ENCODE measurements at regions not wholly inside any gene's neighbourhood (a gene's known extent, or its start where the extent isn't known, plus 50 kb on each side); places are given as distances from the start of the nearest gene placed in this dataset.
"Not testable (repeated sequence)": the region's sequence is repeated elsewhere in the genome, so short reads cannot be mapped to it uniquely, and the experiment has no call there.

DNA sequence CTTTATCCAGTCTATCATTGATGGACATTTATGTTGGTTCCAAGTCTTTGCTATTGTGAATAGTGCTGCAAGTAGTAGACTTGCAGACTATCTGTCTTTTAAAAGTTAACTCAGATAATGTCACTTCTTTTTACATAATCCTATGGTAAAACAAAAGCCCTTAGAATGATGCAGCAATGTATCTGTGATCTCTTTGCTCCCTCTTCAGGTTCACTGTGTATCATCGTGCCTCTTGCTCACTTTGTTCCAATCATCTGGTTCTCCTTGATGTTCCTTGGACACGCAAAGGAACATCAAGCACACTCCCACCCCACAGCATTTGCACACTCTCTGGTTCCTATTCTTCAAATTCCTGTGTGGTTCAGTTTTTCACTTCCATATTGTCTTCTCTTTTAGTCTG is 472.5 kb upstream of the ZNF804A start:
- DNase-seq: no peak

DNA sequence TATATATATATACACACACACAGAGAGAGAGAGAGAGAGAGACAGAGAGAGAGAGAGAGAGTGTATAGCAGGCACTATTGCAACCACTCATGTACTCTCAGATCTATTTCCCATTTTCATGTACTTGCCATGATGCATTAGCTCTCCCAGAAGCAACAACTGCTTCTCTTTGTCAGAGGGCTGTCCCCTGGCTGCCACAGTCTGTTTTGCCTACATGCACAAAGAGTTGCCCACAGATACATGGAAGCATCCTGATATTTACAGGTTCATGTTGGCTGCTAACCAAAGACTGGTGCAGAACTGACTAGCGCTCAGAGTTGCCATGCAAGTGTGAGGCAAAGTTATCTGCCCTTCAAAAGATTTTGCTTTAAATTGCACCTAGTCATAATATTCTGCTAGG is 469.3 kb upstream of the ZNF804A start:
- no peak for DNase-seq

- DNase-seq: no peak
Observed at GRCh38 chr2:184137955-184138354, 460.4 kb upstream of the ZNF804A start.

- DNase-seq: no peak
Observed at GRCh38 chr2:184141866-184142265, 456.5 kb upstream of the ZNF804A start.

DNA sequence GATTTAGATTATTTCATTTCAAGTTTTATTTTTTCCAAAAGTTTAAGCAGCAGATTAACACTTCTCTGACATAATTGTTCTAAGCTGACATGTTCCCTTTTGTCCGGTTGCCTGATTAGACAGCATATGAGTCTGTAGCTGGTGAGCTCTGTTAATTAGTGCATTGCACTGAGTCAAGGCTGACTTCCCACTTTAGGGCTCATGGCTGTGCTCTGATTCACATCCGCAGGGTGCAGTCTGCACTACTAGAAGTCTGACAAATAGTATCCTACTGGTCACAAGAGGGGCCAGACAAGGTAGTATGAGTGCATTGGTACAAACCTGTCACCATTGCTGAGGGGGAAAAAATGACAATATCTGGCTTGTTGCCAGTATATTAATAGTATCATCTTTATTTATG is 443.9 kb upstream of the ZNF804A start:
- DNase-seq: no peak

GRCh38 chr2:184155791-184156190 is 442.5 kb upstream of the ZNF804A start:
- DNase-seq: no peak

DNA sequence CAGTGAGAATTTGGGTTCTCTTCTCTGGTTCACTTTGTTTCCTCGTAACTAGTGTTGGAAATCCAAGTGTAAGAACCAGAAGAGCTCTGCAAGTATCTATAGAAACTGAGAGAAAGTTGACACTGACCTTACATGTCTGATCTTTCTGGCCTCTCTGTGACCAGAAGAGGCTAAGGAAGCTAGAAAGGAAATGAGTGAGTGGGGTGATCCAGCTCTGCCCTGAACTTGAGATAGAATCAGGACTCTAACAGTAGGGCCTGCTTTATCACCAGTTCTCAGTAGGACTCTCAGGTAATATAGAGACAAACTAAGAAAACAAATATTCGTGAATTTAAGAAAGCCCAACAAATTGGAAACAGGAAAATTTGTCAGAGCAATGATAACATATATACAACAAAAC is 441.2 kb upstream of the ZNF804A start:
- DNase-seq: no peak

- DNase-seq: no peak
Observed at GRCh38 chr2:184162426-184162825, 435.9 kb upstream of the ZNF804A start.

DNA sequence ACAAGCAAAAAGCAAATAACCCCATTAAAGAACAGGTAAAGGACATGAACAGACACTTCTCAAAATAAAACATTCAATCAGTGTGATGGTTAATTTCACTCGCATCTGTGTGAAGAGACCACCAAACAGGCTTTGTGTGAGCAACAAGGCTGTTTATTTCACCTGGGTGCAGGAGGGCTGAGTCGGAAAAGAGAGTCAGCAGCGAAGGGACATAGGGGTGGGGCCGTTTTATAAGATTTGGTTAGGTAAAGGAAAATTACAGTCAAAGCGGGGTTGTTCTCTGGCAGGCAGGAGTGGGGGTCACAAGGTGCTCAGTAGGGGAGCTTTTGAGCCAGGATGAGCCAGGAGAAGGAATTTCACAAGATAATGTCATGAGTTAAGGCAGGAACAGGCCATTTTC is 429.5 kb upstream of the ZNF804A start:
- DNase-seq: not testable (repeated sequence)

DNA sequence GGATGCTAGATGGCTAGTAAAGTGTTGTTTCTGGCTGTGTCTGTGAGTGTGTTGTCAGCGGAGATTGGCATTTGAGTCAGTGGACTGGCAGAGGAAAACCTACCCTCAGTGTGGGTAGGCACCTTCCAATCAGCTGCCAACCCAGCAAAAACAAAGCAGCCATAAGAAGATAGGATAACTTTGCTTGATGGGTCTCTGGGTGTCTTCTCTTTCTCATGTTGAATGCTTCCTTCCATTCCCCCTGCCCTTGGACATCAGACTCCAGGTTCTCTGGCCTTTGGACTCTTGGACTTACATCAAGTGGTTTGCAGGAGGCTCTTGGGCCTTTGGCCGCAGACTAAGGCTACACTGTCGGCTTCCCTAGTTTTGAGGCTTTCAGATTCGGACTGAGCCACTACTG is 429.0 kb upstream of the ZNF804A start:
- no peak for DNase-seq

- no peak for DNase-seq
Observed at GRCh38 chr2:184174493-184175104, 423.7 kb upstream of the ZNF804A start.

DNA sequence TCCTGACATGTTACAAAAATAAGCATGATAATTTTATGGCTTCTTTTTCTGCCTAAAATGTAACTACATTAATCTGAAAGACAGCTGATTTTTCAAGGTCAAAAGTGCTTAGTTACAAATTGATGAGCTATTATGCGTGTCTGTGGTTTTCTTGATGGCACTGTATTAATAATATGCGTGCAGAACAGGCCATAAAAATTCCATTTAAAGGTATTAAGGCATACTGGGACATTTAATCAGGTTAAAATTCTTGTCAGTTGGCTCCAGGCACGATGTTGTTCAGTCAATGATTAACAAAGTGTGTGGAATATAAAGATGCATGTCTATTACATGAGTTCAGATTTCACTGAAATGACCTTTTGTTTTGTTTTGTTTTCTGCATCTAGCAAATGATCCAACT is 420.1 kb upstream of the ZNF804A start:
- DNase-seq: no peak

DNA sequence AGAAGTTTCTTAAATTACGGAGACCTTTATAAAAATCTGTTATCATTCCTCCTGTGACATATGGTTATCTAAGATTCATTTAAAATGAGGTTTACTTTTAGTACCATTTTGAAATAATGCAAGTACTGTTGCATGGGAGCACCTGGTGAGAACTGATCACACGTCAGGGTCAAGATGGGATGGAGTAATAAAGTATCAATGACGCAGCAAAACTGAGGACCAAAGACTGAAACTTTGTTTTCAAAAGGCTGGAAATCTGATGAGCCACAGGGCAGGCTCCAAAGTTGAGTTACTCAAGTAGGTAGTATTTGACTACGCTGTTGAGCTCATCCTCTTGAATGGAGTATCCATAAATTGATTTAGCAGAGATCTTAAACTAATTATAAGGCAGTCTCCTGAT is 411.9 kb upstream of the ZNF804A start:
- no peak for DNase-seq

- no peak for DNase-seq
Observed at GRCh38 chr2:184187421-184187971, 410.8 kb upstream of the ZNF804A start.

GRCh38 chr2:184190725-184191124 is 407.6 kb upstream of the ZNF804A start:
- DNase-seq: no peak

DNA sequence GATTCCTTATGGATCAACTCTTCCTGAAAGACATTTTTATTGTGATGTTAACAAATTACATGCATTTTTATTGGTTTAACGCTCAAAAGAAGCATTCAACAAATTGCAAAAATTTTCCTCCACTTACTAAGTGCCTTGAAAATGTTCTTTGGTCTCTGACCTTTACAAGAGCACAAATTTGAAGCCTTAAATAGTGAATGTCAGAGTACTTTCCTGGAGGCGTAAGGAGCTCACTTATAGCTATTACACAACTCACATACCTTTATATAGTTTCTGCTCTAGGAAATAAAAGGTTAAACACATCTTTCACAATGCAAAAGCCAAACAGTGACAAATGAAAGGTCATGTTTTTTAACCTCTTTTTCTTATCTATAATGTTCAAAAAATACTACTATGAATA is 405.7 kb upstream of the ZNF804A start:
- DNase-seq: no peak

- DNase-seq: no peak
Observed at GRCh38 chr2:184197413-184197812, 400.9 kb upstream of the ZNF804A start.

DNA sequence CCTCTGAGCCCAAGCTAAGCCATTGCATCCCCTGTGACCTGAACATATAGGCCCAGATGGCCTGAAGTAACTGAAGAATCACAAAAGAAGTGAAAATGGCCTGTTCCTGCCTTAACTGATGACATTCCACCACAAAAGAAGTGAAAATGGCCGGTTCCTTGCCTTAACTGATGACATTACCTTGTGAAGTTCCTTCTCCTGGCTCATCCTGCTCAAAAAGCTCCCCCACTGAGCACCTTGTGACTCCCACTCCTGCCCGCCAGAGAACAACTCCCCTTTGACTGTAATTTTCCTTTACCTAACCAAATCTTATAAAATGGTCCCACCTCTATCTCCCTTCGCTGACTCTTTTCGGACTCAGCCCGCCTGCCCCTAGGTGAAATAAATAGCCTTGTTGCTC is 399.5 kb upstream of the ZNF804A start:
- not testable (repeated sequence) for DNase-seq

DNA sequence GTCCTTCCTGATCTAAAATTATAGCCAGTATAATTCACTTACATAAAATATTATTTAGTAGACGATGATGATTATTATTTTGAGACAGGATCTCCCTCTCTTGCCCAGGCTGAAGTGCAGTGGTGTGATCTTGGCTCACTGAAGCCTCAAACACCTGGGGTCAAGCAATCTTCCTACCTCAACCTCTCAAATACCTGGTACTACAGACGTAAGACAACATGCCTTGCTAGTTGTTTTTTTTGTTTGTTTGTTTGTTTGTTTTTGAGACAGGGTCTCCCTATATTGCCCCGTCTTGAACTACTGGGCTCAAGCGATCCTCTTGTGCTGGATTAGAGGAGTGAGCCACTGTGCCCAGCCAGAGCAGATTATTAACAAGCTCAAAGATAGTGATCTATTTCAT is 399.1 kb upstream of the ZNF804A start:
- DNase-seq: no peak

- no peak for DNase-seq
Observed at GRCh38 chr2:184201246-184201645, 397.1 kb upstream of the ZNF804A start.

- DNase-seq: no peak
Observed at GRCh38 chr2:184203661-184204060, 394.7 kb upstream of the ZNF804A start.

DNA sequence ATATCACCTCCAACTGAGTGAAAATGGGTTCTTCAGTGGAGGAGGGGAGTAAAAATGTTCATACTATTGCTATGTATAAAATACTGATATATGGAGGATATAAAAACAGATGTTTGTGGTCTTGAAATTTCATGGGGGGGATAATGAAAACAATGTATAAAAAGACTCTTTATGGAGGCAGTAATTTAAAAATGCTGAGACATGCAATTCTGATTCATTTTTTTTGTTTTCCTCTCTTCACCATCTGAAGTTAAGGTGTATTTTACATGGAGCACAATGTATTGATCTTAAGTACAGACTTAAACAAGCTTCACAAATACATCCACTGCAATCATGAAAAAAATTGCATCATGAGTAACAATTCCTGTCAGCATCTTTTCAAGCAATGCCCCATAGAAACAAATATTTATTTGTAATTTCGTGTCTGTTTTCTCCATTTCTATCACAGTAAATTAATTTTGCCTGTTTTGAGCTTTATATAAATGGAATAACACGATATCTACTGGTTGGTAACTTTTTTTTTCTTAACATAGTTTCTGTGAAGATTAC is 393.2 kb upstream of the ZNF804A start:
- DNase-seq: no peak

DNA sequence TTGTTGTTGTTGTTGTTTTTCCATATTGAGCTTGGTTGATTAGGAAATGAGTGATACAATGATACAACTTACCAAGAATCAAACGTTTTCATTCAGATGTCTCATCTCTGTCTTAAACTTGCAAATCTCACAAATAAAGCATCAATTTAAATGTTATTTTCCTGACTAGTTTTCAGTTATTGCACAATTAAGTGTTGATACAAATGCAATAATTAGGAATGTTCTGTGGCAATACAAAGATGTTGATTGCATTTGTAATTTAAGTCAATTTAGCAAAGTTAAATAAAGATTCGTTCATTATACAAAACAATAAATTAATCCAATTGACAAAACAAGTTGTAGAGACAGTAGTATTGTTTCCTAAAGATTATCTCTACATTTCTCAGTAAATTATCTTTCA is 392.3 kb upstream of the ZNF804A start:
- DNase-seq: no peak

DNA sequence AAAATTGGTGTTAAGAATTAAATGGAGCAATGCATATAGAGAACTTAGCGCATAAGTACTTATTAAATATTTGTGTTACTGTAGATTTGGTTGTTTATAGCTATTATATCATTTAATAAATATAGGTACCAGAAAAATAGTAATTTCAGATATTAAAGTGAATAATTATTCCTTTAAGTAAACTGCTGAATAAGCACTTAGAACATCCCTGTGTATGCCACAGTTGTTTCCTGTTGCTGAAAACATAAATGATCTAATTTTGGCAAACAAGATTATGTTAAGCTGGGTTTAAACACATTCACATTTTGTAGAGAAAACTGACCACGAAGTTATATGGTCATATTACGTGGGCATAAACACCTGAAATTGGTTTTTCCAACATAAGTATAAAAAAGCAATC is 388.0 kb upstream of the ZNF804A start:
- DNase-seq: no peak

GRCh38 chr2:184215745-184216144 is 382.6 kb upstream of the ZNF804A start:
- no peak for DNase-seq

Measured in right kidney (tissue), 1 donor.